Head of caudate nucleus (tissue), 42 donors: ENCODE measurements at regions not wholly inside any gene's neighbourhood (a gene's known extent, or its start where the extent isn't known, plus 50 kb on each side); places are given as distances from the start of the nearest gene placed in this dataset.

ENCODE experiments used
- DNase-seq, 42 donors: peaks; one replicate each; pipeline versions ENCODE4 v3.0.0 to v3.0.0-alpha.2; 2020 to 2021; ENCODE audit warnings: mixed read lengths in 7 of 42
- intact Hi-C: fragments of 100-400 bp; cut with DNase I; formaldehyde crosslinking; loops from one replicate; pipeline ENCODE4 v1.15.0; 2022

DNA sequence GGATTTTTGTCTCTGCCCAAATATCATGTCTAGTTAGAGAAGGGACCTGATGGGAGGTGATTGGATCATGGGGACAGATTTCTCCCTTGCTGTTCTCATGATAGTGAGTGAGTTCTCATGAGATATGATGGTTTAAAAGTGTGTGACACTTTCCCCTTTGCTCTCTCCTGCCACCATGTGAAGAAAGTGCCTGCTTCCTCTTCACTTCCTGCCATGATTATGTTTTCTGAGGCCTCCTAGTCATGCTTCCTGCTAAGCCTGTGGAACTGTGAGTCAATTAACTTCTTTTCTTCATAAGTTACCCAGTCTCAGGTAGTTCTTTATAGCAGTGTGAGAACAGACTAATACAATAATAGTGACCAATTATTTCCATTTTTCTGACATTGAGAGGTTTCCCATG lies 167.3 kb upstream of the CYRIA start:
- no peak for DNase-seq
- intact Hi-C loops = no loop called here

DNA sequence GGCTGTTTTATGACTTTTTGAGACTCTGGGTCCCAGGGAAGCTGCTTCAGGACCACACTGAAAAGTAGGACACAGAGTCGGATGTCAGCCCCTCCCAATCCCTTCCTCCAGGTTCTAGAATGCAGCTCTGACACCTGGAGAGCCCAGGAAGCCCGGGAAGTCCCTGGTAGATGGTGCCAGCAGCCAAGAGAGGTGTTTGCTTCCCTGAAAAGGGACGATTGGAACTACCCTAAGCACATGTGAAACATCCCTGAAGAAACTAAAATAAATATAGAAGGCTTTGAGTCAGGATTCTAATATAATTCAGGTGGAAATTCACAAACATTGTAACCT lies 163.2 kb upstream of the CYRIA start:
- intact Hi-C loops = no loop called here
- no peak for DNase-seq

DNA sequence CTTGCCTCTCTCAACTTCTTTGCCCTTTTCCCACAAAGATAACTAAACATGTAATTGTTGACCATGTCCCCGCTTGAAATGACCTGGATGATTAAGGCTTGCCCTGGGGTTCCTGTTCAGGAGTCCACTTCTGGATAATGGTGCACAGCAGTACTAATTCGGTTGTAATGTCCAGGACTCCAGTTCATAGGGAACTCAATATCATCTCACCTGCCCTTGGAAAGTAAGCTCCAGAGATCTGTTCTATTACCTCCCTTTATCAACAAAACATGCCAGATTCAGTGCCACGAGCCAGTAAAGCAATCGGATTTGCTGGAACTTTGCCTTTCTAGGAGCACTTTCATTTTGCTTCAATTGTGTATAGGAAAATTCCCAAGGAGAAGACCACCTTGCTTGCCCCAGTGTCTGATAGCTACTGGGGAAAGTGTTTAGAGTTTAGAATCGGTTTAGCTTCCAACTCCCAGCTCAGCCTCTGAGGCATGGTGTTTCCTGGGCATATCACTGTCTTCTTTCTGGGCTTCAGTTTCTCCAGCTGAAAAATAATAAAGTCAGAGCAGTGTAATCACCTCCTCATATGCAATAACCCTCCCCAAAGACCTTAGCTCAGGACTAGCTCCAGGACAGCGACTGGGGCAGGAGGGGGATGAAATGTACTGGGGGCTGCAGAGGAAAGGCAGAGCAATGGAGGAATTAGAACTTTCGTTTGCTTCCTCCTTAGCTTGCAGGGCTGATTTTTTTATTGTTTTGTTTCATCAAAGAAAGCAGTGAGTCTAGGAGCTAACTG lies 162.6 kb upstream of the CYRIA start:
- no peak for DNase-seq
- intact Hi-C loops = no loop called here

DNA sequence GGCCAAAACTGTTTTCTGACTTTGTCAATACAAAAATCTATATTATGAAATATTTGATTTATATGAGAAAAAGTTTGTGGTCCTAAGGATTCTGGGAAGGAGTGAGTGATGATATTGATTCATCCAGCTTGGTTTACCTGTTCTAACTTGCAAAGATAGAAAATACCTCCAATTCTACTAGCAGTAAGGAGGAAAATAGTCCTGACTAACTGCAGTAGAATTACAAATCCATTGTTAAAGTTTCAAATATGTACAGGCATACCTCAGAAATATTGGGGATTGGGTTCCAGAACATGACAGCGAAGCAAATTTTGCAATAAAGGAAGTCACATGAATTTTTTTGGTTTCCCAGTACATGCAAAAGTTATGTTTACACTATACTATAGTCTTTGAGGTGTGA lies 158.8 kb upstream of the CYRIA start:
- intact Hi-C loops = no loop called here
- no peak for DNase-seq

DNA sequence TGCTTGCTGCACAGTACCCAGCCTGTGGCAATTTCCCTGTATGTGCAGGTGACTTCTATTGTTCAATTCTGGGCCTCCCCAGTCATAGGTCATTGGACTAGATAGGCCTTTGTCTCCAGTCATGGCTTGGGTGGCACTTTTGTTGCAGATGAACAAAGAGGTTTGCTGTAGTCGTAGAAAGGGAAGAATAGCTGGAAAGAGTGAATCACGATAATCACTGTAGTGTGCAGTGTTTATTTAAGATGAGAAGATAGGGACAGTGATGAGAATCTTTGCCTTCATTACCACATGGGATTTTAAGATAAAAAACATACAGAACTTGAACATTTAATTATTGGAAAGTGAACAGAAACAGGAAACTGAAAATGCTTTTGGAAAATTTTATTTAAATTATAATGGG lies 156.1 kb upstream of the CYRIA start:
- intact Hi-C loops = no loop called here
- DNase-seq = peak in 22 of 42 donors; percentile 3 to 59 (median 25)

DNA sequence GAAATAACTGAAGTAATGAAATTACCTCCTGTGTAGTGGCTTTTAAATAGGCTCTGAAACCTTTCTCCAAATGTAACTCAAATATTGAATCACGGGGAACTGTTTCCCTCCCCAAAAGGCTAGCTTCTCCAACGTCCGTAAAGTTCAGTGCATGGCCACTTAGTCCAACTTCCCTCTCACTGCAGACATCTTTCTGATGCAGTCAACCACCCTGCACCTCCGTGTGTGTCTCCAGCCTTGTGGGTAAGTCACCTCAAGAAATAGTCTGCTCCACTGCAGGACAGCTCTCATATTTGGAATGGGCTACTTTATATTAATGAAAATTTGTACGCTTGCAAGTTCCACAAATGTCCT lies 152.5 kb upstream of the CYRIA start:
- intact Hi-C loops = no loop called here
- no peak for DNase-seq

DNA sequence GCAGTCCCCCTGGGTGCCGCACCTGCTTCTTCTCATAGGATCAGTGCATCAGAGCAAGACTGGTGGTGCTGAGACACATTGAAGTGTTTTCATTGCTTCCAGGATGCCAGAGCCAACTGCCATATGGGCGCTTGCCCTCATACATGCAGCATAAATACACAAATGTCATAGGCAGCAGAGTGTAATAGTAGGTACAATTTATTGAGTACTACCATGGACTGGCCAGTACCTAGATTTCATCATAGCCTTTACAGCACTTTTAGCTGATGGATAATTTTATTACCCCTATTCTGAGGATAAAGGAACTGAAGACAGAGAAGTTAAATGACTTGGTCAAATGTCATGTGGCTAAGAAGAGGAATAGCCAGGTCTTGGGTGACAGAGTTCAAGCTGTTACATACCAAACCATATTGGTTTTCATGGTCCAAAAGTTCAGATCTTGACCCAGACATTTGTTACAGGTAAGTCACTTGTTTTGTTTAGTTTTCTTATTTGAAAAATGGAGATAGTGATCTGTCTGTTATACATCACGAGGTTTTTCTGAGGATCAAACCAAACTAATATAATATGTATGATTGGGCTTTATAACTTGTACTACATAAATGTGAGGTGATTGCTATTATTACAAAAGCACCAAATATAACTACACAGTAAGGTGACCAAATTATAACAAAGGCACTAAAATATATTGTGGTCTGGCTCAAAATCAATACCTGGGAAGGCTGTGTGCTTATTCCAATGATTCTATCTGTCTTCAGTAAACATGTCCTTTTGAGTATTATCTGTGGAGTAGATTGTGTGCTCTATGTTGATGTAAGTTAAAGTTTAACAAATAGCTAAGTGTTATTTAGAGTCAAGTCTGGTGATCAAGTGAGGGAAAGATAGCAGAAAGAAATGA lies 151.9 kb upstream of the CYRIA start:
- intact Hi-C loops = no loop called here
- DNase-seq = no peak

DNA sequence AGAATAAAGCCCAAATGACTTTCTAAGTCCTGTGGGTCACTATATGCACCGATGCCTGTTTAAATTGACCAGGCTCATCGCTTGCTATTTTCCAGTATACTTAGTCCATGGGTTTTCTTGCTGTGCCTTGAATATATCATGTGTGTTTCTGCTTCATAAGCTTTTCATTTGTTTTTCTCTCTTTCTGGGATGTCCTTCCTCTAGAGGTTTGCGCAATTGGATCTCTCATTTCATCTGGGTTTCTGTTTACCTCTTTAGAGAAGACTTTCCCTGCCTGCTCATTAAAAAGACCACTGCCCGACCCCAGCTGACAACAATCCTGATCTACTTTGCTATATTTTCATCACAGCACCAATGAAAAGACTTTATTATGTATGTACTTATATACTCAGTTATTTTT lies 150.9 kb upstream of the CYRIA start:
- DNase-seq = no peak
- intact Hi-C loops = no loop called here

DNA sequence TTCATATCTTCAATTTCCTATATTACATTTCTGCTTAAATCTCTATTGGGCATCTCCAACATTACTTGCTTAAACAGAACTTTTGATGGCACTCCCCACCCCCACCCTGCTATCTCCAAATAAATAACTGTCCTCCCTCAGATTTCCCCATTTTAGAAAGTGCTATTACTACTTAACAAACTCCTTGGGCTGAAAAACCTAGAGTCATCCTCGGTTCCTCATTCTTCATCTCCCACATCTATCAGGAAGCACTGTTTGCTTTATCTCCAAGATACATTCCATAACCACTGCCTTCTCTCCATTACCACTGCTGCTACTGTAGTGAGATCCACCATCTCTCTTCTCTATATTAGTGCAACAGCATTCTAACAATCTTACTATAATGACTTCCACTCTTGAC lies 150.4 kb upstream of the CYRIA start:
- no peak for DNase-seq
- intact Hi-C loops = no loop called here

DNA sequence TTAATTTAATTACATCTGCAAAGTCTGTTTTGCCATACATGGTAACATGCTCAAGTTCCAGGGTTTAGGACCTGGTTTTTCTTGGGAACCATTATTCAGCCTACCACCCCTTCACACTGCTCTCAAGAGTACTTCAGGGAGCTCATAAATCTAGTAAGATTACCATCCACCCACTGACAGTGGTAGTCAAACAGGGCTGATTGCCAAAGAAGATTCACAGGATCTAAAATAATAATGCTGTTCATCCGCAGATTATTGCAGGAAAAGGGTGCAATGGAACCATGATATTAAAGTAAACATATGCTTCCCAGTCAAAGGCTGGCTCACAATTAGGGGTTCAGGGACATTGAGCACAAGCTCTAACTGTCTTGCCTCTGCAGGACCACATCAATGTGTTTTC lies 148.0 kb upstream of the CYRIA start:
- no peak for DNase-seq
- intact Hi-C loops = no loop called here

DNA sequence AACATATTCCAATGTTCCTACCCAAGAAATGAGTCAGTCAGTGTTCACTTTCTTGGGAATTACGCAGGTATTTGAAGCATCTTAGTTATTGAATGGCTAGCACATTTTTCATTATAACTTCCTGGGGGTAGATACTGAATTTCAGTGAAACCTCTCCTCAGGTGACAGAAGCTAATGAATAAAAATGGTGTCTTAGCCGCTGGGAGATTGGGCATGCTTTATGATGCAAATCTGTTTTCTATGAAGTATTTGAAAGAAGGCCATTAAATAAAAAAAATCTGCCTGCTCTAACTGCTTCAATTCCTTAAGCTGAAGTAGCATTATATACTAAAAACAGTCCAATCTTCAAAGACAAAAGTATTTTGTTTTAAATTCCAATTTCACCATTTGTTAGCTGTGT lies 132.8 kb upstream of the CYRIA start:
- intact Hi-C loops = no loop called here
- DNase-seq = no peak

DNA sequence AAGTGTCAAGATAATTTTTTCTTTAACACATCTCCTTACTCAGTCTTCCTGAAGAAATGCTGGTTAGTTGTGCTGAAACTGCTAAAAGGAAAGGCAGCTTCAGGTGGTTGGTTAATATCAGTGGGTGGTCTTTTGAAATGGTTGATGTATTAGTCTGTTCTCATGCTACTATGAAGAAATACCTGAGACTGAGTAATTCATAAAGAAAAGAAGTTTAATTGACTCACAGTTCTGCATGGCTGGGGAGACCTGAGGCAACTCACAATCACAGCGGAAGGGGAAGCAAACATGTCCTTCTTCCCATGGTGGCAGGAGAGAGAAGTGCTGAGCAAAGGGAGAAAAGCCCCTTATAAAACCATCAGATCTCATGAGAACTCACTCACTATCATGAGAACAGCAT lies 125.9 kb upstream of the CYRIA start:
- DNase-seq = no peak
- intact Hi-C loops = no loop called here

DNA sequence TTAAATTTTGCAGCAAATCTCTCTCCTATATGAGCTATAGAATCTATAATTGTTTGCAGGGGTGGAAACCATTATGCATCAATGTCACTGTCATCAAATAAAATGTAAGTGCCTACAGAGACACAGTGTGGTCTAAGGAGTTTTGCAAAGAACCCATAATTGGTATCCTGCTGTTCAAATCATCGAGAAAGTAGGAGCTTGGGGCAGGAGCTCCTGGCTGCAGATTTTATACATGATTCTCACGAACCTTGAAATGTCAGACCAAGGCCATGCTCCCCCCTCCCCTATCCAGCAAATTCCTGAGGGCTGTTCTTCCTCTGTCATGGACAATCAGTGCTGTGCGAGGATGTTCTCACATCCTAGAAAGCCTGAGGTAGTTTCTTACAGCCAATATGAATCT lies 119.5 kb upstream of the CYRIA start:
- DNase-seq = no peak
- intact Hi-C loops = no loop called here

DNA sequence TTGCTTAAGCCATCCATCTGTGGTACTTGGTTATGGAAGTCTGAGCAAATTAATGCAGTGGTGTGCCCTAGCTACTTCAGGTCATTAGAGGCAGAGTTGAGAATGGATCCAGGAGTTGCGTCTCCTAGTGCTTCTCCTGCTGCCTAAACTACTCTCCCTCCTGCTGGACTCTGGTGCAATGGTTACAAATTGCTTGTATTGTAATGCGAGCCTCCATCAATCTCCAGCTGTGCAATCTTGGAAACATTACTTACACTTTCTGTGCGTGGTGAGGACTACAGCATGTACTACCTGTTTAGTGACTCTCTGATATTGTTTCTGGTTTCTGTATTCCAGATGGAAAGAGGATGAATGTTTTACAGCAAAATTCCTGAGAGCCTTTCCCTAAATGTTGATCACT lies 119.0 kb upstream of the CYRIA start:
- DNase-seq = no peak

DNA sequence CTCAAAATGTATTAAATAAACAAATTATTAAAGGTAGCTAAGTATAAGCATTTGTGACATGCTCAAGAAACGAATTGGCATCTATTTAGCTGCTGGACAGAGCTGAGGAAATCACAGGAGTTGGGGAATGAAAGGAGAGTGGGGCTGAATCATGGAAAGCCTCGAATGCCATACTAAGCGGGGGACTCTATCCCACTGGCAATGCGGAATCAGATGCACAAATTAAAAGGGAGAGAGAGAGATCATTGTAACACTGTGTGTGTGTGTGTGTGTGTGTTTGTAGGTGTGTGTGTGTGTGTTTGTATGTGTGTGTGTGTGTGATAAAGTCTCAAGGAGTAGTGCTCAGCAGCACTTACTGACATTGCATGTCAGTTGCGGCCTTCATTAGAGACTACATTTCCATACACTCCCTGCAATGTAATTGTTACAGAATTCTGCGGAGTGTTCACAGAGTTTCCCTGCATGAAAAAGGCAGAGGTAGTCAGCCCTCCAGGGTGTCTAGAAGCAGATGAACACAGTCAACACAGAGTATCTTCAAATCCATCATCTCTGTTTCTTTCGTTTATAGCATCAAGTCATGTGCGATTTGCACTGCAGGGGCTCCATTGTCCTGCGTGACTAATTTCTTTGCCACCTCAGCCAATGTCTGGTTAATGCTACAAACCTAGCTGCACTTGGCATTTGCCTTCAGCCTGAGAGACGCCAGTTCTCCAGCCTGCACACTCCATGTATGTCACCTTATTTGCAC lies 111.7 kb upstream of the CYRIA start:
- intact Hi-C loops = no loop called here
- no peak for DNase-seq

More for the DNA sequence above, 119.0 kb upstream of the CYRIA start:
- intact Hi-C loops = no loop called here

DNA sequence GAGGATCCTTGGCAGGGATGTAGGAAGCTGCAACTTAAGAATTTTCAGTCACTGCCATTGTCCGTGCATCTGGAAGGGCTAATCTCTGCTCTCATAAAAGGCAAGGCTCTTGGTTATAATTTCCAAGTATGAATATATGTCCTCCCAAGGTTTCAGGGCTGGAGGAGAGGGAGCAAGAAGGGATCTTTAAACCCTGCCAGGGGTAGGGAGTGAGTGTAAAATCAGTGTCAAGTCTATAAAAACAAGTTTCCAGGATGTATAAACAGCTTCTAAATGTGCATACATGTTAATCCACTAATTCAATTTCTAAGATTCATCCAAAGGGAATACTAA lies 110.2 kb upstream of the CYRIA start:
- no peak for DNase-seq
- intact Hi-C loops = no loop called here

DNA sequence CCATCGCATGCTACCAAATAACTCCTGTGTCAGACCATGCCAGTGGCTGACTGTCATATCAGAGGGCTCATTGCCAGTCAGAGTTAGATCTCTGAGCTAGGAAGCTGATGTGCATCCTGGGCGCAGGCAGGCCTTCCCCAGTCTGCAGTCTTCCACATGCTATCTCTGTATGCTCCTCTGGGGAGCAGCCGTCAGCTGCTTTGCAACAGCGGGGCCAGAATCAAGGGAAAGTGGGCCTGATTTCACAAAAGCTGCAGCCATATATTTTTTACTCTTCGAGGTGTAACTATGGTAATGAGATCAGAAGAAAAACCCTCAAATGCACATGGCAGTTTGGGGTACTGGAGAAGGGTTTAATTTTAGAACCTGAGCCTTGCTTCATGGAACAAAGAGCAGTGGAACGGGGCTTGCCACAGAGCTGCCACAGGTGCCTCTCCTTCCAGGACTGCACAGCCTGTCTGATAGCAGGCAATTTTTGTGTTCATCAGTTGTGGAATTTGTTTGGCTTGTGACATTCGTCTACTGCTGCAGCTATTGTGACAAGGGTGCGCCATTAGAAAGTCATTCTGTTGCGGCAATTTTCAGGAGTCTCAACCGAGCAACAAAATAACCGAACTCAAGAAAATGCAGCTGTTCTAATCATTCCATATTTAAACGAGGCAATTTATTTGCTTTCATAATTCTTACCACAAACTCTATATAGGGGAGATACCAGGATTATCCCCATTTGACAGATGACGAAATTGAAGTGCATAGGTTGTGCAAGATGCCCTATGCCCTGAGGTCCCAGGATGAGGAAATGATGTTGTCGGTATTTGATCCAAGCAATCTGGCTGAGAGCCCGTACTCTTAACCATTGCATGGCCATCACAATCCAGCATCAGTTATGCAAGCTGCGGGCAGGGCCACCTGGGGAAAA lies 109.6 kb upstream of the CYRIA start:
- intact Hi-C loops = loop anchor here (5.0 kb wide), 1 partner anchor 537 kb away; no protein-coding TSS in a partner anchor
- DNase-seq = peak in 11 of 42 donors; percentile 8 to 43 (median 18)

DNA sequence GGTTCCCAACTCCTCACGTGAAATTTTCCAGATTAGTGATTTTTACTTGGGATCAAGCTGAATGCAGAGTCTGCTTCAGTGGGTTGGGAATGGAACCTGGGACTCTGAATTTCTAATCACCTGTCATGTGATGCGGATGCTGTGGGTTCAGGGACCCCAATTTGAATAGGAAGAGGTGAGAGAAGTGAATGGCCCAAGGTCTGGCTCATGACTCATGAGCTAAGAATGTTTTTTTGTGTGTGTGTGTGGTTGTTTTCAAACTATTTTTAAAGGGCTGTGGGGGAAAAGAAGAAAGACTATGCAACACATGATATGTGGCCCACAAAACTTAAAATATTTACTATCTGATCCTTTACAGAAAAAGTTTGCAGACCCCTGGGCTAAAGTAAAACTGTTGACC lies 108.5 kb upstream of the CYRIA start:
- intact Hi-C loops = loop anchor here (5.0 kb wide), 1 partner anchor 538 kb away; no protein-coding TSS in a partner anchor

More for the DNA sequence above, 108.5 kb upstream of the CYRIA start:
- no peak for DNase-seq
